ENCODE measurements at regions not wholly inside any gene's neighbourhood (a gene's known extent, or its start where the extent isn't known, plus 50 kb on each side); places are given as distances from the start of the nearest gene placed in this dataset.

DNA sequence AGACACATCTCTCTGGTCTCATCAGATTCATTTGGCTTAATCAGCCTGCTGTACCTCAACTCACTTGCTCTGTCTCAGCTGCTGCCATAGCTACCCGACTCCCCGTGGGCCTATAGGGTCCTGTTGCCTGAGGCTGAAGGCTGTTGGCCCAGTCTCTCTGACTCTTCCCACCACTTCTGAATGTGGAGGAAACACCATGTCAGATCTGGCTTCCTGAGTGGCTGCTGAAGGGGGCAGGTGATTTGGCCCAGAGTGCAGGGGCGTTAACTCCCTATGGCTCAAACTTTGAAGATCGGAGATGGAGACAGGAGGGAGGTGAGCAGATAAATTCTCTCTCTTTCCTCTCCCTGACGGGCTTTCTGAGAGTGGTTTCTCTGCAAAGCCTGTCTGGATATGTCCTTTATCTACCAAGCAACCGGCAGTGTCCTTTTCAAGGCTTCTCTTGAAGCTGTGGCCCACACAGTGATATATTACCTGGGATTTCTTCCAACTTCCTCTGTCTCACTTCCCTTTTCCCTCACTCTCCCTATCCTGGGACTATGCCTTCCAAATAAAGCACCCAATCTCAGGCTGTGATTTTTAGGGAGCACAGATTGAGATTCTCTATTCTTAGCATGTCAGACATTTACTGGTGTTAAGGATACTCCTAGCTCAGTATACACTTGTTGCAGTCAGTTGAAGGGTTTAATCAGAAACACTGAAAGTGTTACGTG lies 334.9 kb upstream of the TBC1D5 start:
- DNase-seq = no peak

DNA sequence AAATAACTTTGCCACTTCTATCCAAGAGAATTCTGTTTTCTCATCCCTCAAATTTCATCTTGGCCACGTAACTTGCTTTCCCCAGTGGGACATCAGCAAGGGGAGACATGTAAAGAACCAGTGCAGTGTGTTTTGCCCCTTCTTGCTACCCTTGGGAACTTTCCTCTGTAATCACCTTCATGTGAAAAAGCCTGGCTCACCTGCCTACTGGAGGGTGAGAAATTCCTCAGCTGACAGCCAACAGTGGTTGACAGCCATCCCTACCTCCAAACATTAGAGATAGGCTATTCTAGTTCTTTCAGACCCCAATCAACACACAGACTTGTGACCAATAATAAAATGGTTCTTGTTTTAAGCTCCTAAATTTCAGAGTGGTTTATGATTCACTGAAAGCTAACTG lies 333.9 kb upstream of the TBC1D5 start:
- no peak for DNase-seq

DNA sequence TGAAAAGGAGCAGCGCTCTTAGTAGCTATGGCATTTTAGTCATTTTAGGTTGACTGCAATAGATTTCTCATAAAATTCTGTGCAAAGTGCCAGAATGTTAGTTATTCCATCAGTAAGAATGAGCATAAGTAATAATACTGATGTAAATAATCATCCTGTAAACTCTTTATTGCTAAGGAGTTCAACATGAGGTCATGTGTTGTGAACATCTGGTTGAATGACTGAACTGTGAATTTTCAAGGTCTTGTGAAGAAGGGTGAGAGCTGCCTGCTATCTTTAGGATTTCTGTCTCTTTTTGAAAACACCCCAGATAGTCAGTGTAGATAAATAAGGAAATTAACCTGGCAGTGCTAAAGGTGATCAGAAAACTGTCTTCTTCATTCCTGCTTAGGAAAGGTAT lies 333.4 kb upstream of the TBC1D5 start:
- no peak for DNase-seq

DNA sequence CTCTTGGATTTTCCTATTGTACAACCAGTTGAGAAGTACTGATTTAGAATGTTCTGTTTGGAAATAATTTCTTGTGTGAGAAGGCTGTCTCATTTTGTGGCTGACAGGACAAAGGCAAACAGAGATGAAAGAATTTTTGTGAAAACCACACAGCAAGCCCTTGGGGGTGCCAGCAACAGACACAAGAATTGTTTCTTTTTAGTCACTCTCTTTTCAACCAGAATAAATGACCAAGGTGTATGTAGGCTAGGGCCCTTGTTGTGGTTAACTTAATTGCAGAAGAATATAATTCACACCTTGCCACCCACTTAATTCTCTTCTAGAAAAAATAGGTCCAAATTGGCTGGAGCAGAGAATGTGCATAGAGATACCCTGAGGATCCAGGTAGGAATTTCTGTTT lies 329.4 kb upstream of the TBC1D5 start:
- DNase-seq = no peak

- DNase-seq = no peak
These were observed 328.5 kb upstream of the TBC1D5 start for GRCh38 chr3:18070944-18071343.

DNA sequence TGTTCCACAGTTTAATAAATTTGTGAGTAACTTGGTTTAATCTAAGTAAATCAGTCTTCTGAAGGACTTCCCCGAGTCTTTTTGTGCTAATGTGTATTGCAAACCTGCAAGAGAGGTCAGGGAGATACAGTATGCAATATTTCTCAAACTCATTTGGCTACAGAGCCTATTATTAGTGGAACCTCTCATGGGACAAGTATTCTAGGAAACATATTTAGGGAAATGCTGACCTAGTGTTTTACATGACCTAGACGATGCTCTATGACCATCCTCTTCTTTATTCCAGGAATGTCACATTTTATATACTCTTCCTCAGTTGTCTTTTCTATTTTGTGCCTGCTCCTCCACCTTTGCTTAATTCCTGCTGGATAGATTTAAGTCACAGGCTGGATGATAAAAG lies 327.8 kb upstream of the TBC1D5 start:
- no peak for DNase-seq

- DNase-seq = no peak
These were observed 327.1 kb upstream of the TBC1D5 start for GRCh38 chr3:18069568-18069967.

DNA sequence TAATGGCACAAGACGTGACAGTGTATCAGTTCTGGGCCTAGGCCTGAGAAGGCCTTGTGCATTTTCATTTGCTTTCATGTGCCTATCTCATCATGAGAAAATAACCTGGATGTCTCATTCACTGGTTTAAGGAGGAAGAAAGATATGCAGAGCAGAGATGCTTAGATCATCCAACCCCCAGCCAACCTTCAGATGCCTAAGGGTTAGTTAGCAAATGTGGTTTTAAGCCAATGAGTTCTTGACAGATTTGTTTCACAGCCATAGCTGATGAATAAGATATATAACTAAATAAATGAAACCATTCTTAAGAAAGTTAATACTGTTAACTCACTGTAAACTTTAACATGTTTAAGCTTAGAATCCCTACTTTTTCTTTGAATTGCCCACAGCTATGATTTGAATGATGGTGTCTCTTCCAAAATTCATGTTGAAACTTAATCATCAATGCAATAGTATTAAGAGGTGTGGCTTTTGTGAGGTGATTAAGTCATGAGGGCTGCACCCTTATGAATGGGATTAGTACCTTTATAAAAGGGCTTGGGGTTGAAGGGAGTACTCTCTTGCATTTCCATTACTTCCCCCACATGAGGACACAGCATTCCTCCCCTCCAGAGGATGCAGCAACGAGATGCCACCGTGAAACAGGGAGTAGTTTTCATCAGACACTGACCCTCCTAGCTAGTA lies 324.6 kb upstream of the TBC1D5 start:
- no peak for DNase-seq

GRCh38 chr3:18064586-18064985 lies 322.2 kb upstream of the TBC1D5 start:
- no peak for DNase-seq

- no peak for DNase-seq
These were observed 320.2 kb upstream of the TBC1D5 start for GRCh38 chr3:18062657-18063025.

- no peak for DNase-seq
These were observed 319.6 kb upstream of the TBC1D5 start for GRCh38 chr3:18061737-18062656.

- no peak for DNase-seq
These were observed 316.2 kb upstream of the TBC1D5 start for GRCh38 chr3:18058666-18059065.

GRCh38 chr3:18057471-18058091 lies 315.1 kb upstream of the TBC1D5 start:
- no peak for DNase-seq

DNA sequence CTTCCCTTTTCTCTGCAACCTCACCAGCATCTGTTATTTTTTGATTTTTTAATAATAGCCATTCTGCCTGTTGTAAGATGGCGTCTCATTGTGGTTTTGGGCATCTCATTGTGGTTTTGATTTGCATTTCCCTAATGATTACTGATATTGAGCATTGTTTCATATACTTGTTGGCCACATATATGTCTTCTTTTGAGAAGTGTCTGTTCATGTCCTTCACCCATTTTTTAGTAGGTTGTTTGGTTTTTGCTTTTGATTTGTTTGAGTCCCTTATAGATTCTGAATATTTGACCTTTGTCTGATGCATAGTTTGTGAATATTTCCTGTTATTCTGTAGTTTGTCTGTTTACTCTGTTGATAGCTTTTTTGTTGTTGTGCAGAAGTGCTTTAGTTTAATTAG lies 312.2 kb upstream of the TBC1D5 start:
- DNase-seq = no peak

- DNase-seq = no peak
These were observed 308.9 kb upstream of the TBC1D5 start for GRCh38 chr3:18051306-18051705.

- DNase-seq = no peak
These were observed 306.7 kb upstream of the TBC1D5 start for GRCh38 chr3:18049096-18049495.

DNA sequence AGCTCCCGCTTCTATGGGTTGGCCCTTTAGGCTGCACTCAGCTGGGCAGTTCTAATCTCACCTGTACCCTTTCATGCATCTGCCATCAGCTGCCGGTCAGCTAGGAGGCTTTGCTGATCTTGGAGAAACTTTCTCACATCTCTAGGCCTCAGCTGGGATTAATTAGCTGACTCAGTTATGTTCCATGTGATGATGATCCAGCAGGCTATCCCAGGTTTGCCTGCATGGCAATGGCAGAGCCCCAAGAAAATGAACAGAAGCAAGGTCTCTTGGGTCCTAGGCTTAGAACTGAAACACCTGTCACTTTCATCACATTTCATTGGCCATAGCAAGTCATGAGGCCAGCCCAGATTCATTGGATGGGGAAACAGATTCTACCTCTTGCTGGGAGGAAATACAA lies 304.6 kb upstream of the TBC1D5 start:
- no peak for DNase-seq

DNA sequence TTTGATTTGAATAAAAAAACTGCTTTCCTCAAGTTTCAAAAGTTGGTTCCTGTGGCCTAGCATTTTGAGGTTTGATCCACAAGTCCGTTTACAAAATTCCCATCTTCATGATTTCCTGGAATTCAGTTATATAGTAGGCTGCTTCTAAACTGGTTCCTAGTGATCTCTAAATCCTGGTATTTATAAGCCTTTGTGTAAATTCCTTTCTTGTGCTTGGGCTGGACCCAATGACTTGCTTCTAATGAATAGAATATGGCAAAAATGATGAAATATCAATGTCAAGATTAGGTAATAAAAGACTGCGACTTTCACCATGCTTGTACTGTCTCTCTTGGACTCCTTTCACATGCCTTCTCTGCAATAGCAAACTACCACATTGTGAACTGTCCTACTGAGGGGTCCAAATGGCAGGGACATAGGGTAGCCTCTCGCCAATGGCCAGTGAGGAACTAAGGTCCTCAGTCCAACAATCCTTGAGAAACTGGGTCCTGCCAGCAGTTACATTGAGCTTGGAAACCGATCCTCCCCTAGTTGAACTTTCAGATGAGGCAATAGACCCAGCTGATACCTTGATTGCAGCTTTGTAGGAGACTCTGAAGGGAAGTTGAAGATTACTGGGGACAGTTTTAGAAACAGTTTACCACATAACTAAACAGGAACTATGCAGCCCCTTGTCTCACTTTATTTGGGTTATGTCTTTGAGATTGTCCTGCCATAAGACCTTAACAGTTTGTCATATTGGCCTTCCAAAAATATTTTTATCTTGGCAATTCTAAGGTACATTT lies 303.9 kb upstream of the TBC1D5 start:
- DNase-seq = no peak

DNA sequence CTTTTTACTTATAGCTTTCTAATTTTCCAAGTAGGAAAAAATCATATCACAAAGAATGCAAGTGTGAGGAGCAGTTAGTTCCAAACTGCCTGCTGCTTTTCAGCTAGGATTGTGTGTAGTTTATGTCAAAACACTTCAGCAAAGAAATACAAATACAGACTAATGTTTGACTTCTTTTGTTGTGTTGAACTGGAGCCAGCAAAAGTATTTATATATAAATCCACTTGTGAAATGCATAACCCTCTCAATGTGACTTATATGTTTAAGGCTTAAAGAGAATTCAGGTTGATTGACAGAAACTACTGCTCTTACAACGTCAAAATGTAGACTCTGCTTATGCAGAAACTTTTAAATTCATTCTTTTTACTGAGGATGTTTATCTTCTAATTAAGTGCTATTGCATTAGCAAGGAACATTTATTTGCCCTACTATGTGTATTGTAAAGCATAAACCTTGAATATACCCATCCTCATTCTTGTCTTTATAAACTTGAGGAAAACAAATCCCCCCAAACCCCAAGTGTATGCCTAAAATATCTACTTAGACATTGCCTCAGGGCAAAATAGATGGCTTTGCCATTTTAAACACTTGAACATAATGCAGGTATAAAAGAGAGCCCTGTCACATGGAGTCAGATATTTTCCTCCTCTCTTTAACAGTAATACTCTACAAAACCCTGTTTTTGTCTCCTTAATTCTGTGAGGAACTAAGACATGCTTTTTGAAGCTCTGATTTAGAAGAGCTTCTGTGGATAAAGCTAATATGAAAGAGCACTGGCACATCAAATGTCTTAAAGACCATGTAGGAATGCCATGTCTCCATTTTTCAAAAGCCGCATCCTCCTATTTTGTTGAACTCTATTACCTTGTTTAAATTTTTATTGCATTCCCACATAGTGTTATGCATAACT lies 302.8 kb upstream of the TBC1D5 start:
- DNase-seq = no peak

DNA sequence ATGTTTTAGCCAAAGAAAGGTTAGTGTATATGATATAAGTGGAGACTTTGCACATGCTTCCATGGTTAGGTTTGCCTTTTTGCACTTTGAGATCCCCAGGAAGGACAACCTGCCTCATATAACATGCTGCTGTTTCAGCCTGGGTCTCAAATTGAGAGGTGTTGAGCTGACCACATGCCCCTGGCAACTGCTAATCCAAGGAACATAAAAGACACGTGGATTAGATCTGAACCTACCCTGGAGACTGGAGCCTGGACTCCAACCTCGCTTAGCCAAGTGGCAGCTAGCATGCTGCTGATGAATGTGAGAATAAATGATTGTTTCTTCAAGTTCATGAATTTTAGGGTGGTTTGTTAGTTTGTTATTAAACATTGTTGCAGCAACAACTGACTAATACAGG lies 301.8 kb upstream of the TBC1D5 start:
- no peak for DNase-seq

GRCh38 chr3:18036450-18036815 lies 294.0 kb upstream of the TBC1D5 start:
- DNase-seq = no peak
